CD4-positive, alpha-beta T cell treated with Interferon gamma for 1 hour (primary cell): ENCODE measurements at regions not wholly inside any gene's neighbourhood (a gene's known extent, or its start where the extent isn't known, plus 50 kb on each side); places are given as distances from the start of the nearest gene placed in this dataset.

Experiments
- DNase-seq: peaks from one replicate; pipeline ENCODE4 v3.0.0-alpha.2; 2020

GRCh38 chr20:6611911-6612605 lies 155.4 kb upstream of the BMP2 start:
- no peak for DNase-seq

GRCh38 chr20:6606651-6607050 lies 160.8 kb upstream of the BMP2 start:
- no peak for DNase-seq

DNA sequence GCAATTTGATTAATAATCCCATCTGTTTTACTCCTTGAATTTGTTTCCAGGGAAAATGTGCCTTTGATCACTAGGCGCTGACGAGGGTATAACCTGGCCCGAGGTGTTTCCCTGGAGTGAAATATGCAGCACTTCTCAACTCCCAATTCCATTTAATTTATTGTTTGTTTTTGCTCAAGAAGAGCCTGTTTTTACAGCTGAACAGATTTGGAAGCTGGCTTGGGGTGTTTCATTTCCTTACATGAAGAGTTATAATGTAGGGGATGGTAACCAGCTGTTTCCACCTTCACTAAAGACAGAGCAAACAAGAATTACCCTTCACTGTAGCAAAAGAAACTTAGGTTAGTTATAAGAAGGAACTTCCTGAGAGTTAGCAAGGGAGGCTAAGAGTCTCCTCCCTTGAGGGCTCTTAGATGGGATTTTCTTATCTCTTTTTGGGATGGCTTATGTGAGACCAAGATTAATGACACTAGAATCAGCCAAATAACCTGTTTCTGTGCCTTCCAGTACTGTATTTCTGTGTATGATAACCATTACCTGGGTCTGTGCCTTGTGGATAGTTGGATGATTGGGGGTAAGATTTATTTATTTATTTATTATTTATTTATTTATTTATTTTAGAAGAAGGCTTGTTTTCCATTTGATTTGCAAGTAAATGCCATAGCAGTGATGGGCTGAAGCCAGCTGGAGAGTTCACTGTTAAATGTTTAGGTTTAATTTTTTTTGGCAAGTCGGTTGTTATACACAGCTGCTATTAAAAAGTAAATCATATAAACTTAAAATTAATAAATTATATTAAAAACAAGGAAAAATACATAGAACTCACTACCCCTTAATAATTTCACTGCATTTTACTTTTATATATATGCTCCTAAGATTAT lies 162.2 kb upstream of the BMP2 start:
- no peak for DNase-seq

- no peak for DNase-seq
Observed at GRCh38 chr20:6604179-6604578, 163.3 kb upstream of the BMP2 start.

- no peak for DNase-seq
Observed at GRCh38 chr20:6599876-6600735, 167.4 kb upstream of the BMP2 start.

DNA sequence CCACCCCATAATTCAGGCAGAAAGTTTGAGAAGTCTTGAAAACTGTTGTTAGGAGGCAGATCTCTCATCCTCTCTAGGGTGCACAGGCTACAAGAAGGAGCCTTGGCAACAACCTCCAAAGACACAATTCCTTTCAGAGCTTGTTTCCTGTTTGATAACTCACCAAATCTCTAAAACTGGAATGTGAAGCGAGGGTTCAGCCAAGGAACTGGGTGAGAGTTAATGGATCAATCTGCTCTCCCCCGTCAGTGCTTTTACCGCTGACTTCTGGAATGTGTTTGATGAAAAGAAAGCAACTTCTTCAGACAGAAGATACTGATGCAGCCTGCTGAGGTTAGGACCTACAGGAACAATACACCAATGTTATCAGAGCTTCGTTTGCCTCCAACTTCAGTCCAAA lies 171.8 kb upstream of the BMP2 start:
- no peak for DNase-seq

GRCh38 chr20:6590891-6591637 lies 176.4 kb upstream of the BMP2 start:
- no peak for DNase-seq

- no peak for DNase-seq
Observed at GRCh38 chr20:6588296-6588695, 179.2 kb upstream of the BMP2 start.

DNA sequence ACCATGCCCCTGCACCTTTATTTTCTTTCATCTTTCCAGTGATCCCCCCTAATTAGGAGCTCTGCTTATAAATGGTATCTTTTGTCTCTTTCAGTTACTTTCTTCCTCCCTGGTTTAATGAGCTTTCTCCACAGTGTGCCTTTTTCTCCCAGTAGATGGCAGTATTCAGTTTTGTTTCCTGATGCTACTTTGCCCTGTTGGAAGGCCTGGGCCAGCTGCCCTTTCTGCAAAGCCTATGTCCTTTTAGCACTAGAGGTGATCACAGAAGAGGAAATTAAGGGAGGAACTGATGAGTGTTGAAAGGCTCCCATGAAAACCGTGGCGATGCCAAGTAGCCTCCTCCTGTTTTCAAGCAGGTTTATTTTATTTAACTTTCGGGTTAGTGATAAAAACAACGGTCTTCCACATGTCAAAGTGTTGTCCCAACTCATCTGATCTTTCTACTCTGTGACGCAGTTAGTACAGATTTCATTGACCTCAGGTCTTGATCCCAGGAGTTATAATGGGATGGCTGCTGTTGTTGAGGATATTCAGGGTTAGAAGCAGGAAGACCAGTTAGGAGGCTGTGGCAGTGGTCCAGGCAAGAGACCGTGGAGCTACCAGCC lies 184.2 kb upstream of the BMP2 start:
- no peak for DNase-seq

GRCh38 chr20:6582449-6582848 lies 185.0 kb upstream of the BMP2 start:
- no peak for DNase-seq

GRCh38 chr20:6580486-6580885 lies 187.0 kb upstream of the BMP2 start:
- no peak for DNase-seq

- no peak for DNase-seq
Observed at GRCh38 chr20:6579824-6580223, 187.7 kb upstream of the BMP2 start.

GRCh38 chr20:6579417-6579816 lies 188.1 kb upstream of the BMP2 start:
- no peak for DNase-seq

- DNase-seq, result no peak
Observed at GRCh38 chr20:6577451-6577850, 190.0 kb upstream of the BMP2 start.

GRCh38 chr20:6576726-6577125 lies 190.8 kb upstream of the BMP2 start:
- no peak for DNase-seq

DNA sequence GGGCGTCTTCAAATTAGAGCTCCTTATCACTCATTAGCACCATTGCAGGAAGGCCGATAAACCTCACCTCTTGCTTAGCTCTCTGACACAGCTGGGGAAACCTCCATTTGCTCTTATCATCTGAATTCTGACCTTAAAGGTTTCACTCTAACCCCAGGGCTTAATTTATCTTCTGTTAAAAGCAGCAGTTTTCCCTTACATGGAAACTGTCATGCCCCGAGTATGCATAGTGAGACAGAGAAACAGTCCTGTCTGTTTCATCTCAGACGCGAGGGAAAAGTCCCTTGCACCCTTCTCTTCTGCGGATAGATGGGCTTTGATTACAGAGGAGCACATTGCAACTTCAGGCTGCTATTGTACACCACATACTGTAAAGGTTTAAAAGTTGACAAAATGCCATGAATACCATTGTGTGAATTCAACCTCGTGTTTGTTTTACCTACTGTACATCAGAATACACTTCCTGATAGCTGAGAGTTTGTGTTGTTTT lies 191.5 kb upstream of the BMP2 start:
- DNase-seq, result no peak

GRCh38 chr20:6566821-6567220 lies 200.7 kb upstream of the BMP2 start:
- no peak for DNase-seq

DNA sequence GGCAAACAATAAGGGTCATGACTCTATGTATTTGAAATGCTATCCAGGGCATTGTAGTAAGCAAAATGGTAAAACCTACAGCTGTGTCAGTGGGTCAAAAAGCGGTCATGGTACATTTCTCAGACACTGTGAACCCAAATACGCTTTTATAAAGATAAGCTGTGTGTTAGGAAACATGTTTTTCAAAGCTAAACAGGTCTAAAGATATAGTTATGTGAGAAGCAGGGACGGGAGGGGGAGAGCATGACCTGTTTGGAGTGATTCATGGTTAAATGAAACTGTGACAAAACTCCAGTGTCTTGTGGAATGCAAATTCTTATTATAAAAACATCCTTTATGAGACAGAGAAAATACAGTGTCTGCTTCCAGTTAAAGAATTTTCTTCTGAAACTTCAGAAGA lies 205.4 kb upstream of the BMP2 start:
- DNase-seq, result no peak

DNA sequence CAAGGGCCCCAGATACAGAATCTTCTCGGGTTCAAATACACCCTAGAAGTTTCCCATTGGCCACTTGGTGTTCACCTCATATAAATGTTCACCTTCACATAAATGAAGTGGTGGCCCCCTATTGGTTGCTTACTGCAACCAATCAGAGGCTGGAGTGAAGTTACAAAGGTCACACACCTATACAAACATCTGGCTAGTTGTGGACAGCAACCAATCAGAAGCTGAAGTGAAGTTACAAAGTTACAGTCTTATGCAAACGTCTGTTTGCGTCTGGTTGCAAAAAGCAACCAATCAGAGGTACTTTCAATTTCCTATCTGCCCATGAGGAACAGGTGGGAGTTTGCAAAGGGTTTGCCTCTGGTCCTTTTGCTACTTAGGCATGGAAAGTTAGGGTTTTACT lies 206.5 kb upstream of the BMP2 start:
- no peak for DNase-seq

GRCh38 chr20:6559791-6560190 lies 207.7 kb upstream of the BMP2 start:
- no peak for DNase-seq

DNA sequence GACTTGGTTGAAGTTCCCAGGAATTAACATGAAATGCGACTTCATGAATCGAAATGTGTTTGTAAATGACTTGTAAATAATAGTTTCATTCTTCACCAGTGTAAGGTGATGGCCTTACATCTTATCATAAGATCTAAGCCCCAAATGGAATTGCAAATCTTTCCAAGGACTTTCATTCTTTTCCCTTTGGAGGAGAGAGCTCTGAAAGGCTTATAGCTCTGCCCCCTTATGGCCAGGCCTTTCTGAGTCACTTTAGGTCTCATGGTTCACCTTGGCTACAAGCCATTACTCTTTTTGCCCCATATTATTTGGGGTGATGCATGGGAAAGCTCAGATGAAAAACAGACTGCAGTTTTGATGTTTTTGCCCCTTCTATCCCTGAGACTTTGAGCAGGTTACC lies 209.1 kb upstream of the BMP2 start:
- no peak for DNase-seq
